Endothelial cell of hepatic sinusoid (primary cell): ENCODE measurements at regions not wholly inside any gene's neighbourhood (a gene's known extent, or its start where the extent isn't known, plus 50 kb on each side); places are given as distances from the start of the nearest gene placed in this dataset.

ENCODE experiments used
- in situ Hi-C: cut with HindIII; loops from 2 replicates; pipeline ENCODE4 v1.10.0; 2017; ENCODE audit warnings: low sequenced_read_pairs

DNA sequence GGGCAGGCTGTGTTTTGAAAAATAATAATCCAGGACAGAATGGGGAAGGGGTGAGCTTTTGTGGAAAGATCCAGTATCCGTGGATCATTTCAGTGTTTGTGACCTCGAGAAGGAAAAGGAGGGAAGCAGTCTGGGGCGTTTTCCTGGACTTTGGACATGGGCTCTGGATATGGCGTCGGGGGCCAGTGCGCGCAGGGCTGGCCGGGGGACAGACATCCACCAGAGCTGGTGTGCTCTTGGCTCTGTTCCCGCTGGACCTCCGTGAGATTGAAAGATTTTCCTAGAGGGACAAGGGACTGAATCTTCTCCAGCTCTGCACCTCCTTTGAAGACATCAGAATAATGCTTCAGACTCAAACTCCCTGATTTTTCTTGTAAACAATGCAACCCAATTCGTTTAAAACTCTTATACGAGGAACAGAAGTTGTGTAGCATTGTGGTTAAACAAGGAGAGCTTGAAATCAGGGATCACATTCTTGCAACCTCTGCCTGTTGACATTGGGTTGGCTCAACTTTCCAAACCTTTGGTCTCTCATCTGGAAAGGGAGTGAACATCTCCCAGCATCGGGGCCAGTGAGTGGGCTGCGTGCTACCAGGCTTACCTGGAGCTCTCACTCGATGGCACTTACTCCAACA, 75.9 kb downstream of the C16orf95 start:
- in situ Hi-C loops = no loop called here

DNA sequence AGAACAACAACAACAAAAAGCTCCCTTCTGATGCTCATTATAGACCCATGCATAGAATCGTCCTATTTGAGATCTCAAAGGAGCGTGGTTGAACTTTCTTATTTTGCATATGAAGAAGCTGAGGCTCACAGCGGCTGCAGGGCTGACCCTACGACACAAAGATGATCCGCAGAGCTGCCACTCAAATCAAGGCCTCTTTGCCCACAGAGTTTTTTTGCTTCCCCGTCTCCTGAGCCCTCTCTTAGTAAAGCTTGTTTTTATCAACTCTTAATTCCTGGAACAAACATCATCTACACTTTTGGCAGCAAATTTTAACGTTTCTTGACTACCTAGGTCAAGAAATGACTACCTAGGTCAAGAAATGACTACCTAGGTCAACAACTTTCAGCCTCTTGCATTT, 73.7 kb downstream of the C16orf95 start:
- in situ Hi-C loops = no loop called here

DNA sequence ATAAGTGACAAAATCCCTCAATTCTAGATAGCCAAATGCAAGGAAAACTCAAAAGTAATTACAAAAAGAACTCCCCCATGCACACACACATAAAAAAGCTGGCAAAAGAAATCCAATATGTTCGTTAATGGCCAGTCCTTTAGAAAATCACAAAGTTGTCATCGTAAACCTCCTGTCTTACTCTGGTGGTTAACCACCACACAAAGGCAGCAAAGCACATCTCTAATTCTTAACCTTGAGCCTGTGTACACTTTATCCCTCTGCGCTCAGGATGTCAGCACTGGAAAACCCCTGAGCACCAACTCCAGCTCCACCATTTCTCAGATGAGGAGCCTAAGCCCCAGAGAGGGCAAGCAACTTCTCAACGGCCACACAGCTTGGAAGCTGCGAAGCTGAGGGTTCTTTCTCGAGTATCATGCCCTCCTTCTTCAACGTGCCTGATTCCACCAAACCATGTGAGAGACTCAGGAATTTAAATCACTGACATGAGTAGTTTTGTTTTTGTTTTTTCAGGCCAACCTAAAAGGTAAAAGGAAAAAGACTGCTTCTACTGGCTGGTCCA, 72.5 kb downstream of the C16orf95 start:
- in situ Hi-C loops = no loop called here

DNA sequence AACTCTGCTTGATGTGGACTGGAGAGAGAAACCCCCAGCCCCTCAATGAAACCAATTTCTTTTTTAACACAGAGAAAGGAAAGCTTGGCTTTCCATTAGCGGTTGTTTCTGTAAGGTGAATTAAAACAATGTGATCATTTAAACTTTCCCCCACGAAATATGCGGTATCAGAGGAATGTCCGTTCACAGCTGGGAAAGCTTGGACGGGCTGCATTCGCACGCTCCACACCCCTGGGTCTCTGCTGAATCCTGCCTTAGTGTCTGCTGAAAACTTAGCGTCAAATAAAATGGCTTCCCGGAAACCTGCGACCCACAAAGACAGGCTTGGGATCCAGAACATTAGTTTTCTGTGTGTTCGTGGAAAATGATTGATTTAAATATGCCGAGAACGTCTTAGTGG, 71.7 kb downstream of the C16orf95 start:
- in situ Hi-C loops = no loop called here

DNA sequence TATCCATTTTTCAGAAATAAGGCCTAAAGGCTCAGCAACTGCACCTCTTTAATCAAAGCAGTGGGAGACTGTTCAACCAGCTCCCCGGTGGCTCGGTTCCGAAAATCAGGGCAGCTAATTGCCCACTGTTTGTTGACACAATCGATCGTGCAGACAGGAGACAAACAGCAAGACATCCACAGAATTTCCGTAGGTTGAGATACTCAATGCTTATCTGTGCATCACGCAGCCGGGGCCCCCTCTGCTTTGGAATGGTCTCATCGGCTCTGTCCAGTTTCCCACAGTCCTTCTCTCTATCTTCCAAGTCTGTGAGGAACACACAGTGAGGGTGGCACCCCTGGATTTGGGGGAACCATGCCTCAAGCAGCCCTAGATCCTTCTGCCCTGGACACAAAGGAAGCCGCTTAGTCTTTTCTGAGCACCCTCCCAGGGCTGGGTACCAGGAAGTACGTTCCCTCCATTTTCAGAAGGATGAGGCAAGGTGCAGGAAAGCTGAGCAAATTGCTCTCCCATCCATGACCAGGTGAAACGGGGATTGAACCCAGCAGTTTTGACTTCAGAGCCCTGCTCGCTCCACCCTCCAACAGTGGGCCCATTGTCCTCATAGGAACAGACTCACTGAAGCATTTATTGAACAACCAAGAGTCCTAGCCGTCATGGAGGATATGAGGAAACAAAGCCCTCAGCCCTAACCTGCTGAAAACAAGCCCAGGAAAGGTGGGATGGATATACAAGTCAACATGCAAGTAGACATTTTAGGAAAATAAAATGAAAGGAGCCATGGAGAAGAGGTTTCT, 70.7 kb downstream of the C16orf95 start:
- in situ Hi-C loops = no loop called here

DNA sequence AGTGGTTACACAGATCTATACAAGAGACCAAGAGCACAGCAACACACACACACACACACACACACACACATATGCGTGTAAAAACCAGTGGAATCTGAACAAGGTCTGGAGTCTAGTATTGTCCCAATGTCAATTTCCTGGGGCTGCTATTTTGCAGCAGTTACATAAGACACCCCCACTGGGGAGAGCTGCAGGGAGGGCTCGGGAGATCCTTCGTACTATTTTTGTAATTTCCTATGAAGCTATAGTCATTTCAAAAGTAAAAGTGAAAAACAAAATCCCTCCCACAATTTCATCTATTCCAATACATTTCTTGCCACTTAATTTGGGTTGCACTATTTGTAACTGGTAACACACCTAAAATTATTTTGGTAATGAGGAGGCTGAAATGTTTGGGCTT, 68.5 kb downstream of the C16orf95 start:
- in situ Hi-C loops = no loop called here

DNA sequence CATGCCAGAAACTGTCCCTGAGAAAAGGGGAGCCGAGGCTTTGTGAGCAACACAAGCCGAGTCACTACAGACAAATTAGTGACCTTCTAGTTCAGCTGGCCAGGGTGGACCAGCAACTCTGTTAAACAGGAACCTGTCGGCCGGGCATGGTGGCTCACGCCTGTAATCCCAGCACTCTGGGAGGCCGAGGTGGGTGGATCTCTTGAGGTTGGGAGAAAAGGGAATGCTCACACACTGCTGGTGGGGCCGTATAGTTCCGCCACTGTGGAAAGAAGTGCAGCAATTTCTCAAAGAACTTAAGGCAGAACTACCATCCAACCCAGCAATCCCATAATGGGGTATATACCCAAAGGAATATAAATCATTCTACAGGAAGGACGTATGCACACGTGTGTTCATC, 67.8 kb downstream of the C16orf95 start:
- in situ Hi-C loops = no loop called here

DNA sequence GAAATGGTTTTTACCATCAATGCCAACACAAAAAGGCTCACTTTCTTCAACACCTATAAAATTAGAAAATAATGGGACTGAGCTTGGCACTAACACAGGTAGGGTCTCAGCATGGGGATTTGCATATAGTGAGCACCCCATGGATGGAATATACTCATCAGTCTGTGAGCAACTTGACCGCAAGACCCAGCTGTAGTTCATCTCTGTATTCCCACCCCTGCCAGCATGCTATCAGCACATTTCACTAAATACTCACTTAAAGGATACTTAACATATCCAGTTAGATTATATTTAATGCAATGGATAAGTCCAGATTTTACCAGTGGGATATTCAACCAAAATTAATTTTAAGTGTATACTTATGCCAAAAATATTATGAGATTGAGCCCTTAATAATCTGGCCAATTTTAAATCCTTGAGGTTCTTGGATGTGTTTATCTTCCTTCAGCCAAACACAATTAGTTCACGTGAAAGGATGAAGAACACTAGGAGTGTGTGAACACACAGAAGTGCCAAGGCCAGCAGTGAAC, 66.7 kb downstream of the C16orf95 start:
- in situ Hi-C loops = loop anchor here (25.0 kb wide), 1 partner anchor 688 kb away; the partner anchor contains the start of genes FOXC2 and MTHFSD

DNA sequence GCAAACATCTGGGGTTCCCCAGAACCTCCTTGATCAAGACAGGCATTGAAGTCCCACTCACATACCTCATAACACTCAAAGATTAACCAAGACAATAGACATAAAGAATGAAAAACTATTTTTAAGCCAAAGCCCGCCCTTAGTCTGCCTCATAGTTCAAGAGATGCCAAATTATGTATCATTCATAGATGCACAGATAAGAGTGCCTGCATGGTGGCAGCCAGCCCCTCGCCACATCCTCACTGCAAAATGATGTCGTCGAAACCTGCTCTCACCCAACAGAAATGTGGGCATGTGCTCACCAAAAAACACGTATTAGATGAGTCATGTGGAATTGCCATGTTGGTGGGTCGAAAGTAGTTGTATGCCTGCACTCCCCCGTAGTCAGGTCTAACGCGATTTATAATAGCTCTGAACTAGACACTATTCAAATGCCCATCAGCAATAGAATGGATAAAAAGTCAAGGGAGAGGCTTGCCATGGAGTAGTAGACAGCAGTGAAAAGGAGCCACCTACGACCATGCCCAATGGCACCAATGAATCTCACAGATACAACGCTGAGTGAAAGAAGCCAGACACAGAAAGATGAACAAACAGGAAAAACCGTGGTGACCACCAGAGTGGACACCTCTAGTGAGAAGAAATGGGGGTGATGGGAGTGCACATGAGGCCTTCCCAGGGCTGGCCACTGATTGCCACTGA, 64.8 kb downstream of the C16orf95 start:
- in situ Hi-C loops = loop anchor here (25.0 kb wide), 1 partner anchor 690 kb away; the partner anchor contains the start of genes FOXC2 and MTHFSD
